ENCODE measurements at regions not wholly inside any gene's neighbourhood (a gene's known extent, or its start where the extent isn't known, plus 50 kb on each side); places are given as distances from the start of the nearest gene placed in this dataset.

DNA sequence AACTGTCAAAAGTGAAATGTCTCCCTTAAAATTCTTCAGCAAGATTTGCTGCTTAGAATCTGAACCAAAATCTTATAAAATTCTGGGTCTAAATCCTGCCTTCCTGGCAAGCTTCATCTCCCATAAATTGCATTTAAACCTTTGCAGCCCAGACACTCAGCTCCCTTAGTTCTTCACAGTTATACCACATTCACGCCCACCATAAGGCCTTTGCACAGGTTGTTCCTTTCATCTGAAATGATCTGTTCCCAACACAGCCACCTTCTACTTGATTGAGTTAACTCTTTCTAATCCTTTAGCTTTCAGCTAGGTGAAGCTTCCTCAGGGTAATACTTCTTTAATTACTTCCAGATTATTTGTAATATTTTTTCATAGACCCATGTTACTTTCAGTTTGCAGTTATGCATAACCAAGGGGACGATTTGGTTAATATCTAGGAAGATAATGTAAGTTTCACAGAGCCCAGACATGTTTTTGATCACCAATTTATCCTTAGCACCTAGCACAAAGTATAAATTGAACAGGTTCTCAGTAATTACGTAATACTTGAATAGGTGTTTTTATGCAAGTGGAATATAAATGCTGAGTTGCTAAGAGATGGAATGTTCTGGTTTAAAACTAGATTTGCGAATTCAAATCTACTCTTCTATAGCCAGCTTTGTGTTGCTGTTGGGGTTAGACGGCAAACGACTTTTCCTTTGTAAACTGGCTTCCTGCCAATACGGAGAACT is 779.7 kb upstream of the PKDCC start:
- no peak overlapping the region for H3K4me3 ChIP-seq

DNA sequence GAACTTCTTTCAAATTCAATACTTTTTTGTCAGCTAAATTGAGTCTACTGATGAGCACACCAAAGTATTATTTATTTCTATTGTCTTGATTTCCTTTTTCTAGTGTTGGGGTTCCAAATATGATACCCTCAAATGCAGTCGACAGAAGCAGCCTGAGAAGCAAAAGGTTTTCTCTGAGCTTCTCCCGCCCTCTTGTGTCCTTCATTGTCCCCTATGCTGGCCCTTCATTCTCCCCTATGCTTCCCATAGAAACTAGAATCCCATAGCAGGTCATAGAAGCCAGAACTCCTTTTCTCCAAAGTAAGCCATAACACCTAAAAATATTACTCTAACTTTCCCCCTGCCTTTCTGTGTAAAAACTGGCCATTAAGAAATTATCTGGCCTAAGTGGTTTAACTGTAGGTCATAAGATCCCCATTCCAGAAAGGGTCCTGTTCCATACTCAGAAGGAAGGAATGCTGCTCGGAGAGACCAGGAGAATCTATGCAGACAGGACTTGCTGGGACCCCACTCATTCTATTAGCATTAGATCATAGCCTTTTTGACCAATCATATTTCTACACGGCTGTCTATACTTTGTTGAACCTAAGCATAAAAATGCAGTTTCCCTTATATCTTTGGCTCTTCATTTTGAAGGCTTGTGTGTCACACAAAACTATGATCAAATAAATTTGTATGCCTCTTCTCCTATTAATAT is 764.6 kb upstream of the PKDCC start:
- H3K9me3 ChIP-seq (replicated peaks): no peaks in the 10 kb centered on the region
- H3K4me1 ChIP-seq: no peaks in the 10 kb centered on the region
- no peak overlapping the region for H3K4me3 ChIP-seq
- no peak overlapping the region for H3K27ac ChIP-seq (replicated peaks)
- no peak for DNase-seq
- H3K36me3 ChIP-seq: no peaks in the 10 kb centered on the region
- TF ChIP-seq, protein P1, sequence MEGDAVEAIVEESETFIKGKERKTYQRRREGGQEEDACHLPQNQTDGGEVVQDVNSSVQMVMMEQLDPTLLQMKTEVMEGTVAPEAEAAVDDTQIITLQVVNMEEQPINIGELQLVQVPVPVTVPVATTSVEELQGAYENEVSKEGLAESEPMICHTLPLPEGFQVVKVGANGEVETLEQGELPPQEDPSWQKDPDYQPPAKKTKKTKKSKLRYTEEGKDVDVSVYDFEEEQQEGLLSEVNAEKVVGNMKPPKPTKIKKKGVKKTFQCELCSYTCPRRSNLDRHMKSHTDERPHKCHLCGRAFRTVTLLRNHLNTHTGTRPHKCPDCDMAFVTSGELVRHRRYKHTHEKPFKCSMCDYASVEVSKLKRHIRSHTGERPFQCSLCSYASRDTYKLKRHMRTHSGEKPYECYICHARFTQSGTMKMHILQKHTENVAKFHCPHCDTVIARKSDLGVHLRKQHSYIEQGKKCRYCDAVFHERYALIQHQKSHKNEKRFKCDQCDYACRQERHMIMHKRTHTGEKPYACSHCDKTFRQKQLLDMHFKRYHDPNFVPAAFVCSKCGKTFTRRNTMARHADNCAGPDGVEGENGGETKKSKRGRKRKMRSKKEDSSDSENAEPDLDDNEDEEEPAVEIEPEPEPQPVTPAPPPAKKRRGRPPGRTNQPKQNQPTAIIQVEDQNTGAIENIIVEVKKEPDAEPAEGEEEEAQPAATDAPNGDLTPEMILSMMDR (IDR thresholded peaks at IDR 0.05; ENCODE audit: borderline replicate concordance): no peak
- H3K27me3 ChIP-seq (ENCODE audit: low read depth): no peaks in the 10 kb centered on the region
- intact Hi-C loops (cut with micrococcal nuclease): no loop called here

More for the DNA sequence above, 779.7 kb upstream of the PKDCC start:
- TF ChIP-seq, protein P1 (IDR thresholded peaks at IDR 0.05; ENCODE audit: borderline replicate concordance): no peak
- Histone ChIP-seq H3K9me3 (replicated peaks) (no peaks in the 10 kb centered on the region), H3K27ac (replicated peaks) (no peak overlapping the region), H3K36me3 (no peaks in the 10 kb centered on the region), H3K4me1 (no peaks in the 10 kb centered on the region), H3K27me3 (ENCODE audit: low read depth) (no peaks in the 10 kb centered on the region)
- DNase-seq: no peak
- intact Hi-C loops (cut with micrococcal nuclease): no loop called here

DNA sequence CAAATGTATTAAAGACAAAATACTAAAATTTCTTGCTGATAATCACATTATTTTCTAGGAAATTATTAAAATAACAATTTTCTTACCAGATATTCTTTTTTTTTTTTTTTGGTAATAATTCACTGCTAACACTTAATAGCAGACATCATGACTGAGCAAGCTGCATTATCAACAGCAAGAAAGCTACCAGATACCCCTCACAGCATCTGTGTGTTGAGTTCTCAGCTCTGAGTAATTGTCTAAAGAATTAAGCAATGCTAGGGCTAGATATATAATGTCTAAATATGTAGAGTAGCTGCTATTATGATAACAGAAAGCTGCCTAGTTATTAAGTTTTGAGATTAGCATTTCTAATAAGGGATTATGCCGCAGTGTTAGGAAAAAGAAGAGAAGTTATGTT is 754.3 kb upstream of the PKDCC start:
- no peak overlapping the region for H3K4me3 ChIP-seq
- no peak overlapping the region for H3K27ac ChIP-seq (replicated peaks)
- TF ChIP-seq, protein P1 (IDR thresholded peaks at IDR 0.05; ENCODE audit: borderline replicate concordance): no peak
- peaks cover 14% of the 10 kb centered on the region for H3K9me3 ChIP-seq (replicated peaks)
- no peaks in the 10 kb centered on the region for H3K36me3 ChIP-seq
- no peak for DNase-seq
- no peaks in the 10 kb centered on the region for H3K27me3 ChIP-seq (ENCODE audit: low read depth)
- no peaks in the 10 kb centered on the region for H3K4me1 ChIP-seq
- intact Hi-C loops (cut with micrococcal nuclease): no loop called here

DNA sequence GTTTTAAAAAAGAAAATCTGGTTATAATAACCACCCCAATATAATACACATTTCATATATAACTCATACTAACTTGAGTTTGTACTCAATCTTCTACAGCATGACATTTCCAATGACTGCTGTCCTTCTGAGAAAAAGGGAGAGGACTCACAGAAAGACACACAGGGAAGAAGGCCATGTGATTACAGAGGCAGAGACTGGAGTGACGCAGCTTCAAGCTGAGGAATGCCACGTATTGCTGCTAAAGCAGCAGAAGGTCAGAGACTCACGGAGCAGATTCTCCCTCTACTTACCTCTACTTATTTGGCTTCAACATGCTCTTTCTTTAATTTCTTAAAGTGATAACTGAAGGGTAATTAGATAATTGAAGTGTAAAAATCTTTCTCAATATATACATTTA is 753.5 kb upstream of the PKDCC start:
- no peak for DNase-seq
- no peaks in the 10 kb centered on the region for H3K36me3 ChIP-seq
- H3K4me3 ChIP-seq: no peak overlapping the region

DNA sequence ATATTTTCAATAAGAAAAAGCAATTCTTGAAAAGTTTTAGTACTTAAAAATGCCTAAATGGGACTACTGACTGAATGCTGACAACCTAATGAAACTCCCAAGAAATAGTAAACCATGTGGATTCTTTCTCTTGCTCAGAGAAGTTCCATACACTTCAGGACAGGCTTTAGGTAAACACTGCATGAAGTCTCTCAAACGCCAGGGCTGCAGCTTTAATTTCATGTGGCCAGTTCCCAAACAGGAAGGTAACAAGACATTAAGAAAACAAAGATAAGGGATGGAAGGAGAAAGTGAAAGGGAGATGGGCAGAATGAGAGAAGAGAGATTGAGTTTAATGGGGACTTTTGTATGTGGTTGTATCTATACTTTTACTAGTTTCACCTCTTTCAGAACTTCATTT is 734.7 kb upstream of the PKDCC start:
- intact Hi-C loops (cut with micrococcal nuclease): no loop called here
- H3K27ac ChIP-seq (replicated peaks): no peak overlapping the region
- H3K9me3 ChIP-seq (replicated peaks): no peaks in the 10 kb centered on the region
- H3K4me1 ChIP-seq: no peaks in the 10 kb centered on the region
- H3K4me3 ChIP-seq: no peak overlapping the region
- H3K36me3 ChIP-seq: no peaks in the 10 kb centered on the region
- no peaks in the 10 kb centered on the region for H3K27me3 ChIP-seq (ENCODE audit: low read depth)
- DNase-seq: no peak
- TF ChIP-seq, protein P1 (IDR thresholded peaks at IDR 0.05; ENCODE audit: borderline replicate concordance): no peak

More for the DNA sequence above, 753.5 kb upstream of the PKDCC start:
- H3K27ac ChIP-seq (replicated peaks): no peak overlapping the region
- intact Hi-C loops (cut with micrococcal nuclease): no loop called here
- TF ChIP-seq, protein P1 (IDR thresholded peaks at IDR 0.05; ENCODE audit: borderline replicate concordance): no peak
- H3K4me1 ChIP-seq: no peaks in the 10 kb centered on the region
- H3K27me3 ChIP-seq (ENCODE audit: low read depth): no peaks in the 10 kb centered on the region
- H3K9me3 ChIP-seq (replicated peaks): peaks cover 7% of the 10 kb centered on the region

All from left ventricle myocardium inferior (tissue), 1 donor.